HEK293 (cell line): ENCODE measurements at regions not wholly inside any gene's neighbourhood (a gene's known extent, or its start where the extent isn't known, plus 50 kb on each side); places are given as distances from the start of the nearest gene placed in this dataset.

Experiments
- CTCF ChIA-PET: fragments of 350-600 bp; formaldehyde crosslinking; extraction: SDS; loops from one replicate; lab custom pipeline; 2021; ENCODE audit warnings: antibody characterized with exemption; lab: Yijun Ruan, JAX
- POLR2A ChIA-PET: fragments of 300-600 bp; formaldehyde crosslinking; extraction: SDS; loops from one replicate; lab custom pipeline; 2020; ENCODE audit warnings: antibody characterized with exemption, inconsistent platforms; lab: Yijun Ruan, JAX
- H3K27ac ChIP-seq: fragments of 200-500 bp; sonication (Bioruptor generic); 2 replicates; pipeline ENCODE4 v1.5.1; 2014; ENCODE audit warnings: low read depth, low read length, control low read depth, inconsistent platforms; ENCODE audit errors: extremely low read depth
- H3K36me3 ChIP-seq, 2 experiments: fragments of 200-500 bp in 1 of 2; sonication (Bioruptor generic) in 1 of 2; 1 replicate in 1 of 2; 2 replicates in 1 of 2; pipeline ENCODE4 v1.5.1; 2014 to 2017; ENCODE audit warnings: inconsistent platforms in 2 of 2, low read length in 2 of 2; ENCODE audit not compliant: control insufficient read depth in 2 of 2, insufficient read depth in 1 of 2
- H3K4me1 ChIP-seq: fragments of 200-500 bp; sonication (Bioruptor generic); 2 replicates; pipeline ENCODE4 v1.5.1; 2014; ENCODE audit warnings: mild to moderate bottlenecking, low read length, inconsistent platforms; ENCODE audit not compliant: control insufficient read depth, insufficient read depth
- H3K4me3 ChIP-seq: 2 replicates; pipeline ENCODE4 v1.5.1; 2011; ENCODE audit warnings: low read depth, mild to moderate bottlenecking, control low read depth, low read length, moderate library complexity
- H3K9me3 ChIP-seq: fragments of 200-500 bp; sonication (Bioruptor generic); 2 replicates; pipeline ENCODE4 v1.5.1; 2014; ENCODE audit warnings: low read depth, low read length, inconsistent platforms; ENCODE audit not compliant: control insufficient read depth, insufficient read depth
- EGR2 ChIP-seq: fragments of 450-650 bp; formaldehyde crosslinking; IDR thresholded peaks from 2 replicates; pipeline ENCODE4 v1.5.1; 2016; ENCODE audit warnings: low read depth, missing biosample characterization, missing genetic modification characterization
- GLIS2 ChIP-seq: fragments of 450-650 bp; formaldehyde crosslinking; IDR thresholded peaks from 2 replicates; pipeline ENCODE4 v1.5.1; 2016; ENCODE audit warnings: missing biosample characterization, missing genetic modification characterization
- KLF1 ChIP-seq: fragments of 450-650 bp; formaldehyde crosslinking; IDR thresholded peaks from 2 replicates; pipeline ENCODE4 v1.5.1; 2016; ENCODE audit warnings: missing biosample characterization, missing genetic modification characterization
- KLF16 ChIP-seq: fragments of 450-650 bp; formaldehyde crosslinking; IDR thresholded peaks from 2 replicates; pipeline ENCODE4 v1.5.1; 2017; ENCODE audit warnings: missing biosample characterization, missing genetic modification characterization
- MYNN ChIP-seq: fragments of 450-650 bp; formaldehyde crosslinking; IDR thresholded peaks from 2 replicates; pipeline ENCODE4 v1.5.1; 2016; ENCODE audit warnings: missing biosample characterization, missing genetic modification characterization, borderline replicate concordance
- RBAK ChIP-seq: fragments of 450-650 bp; formaldehyde crosslinking; IDR thresholded peaks from 2 replicates; pipeline ENCODE4 v1.5.1; 2016; ENCODE audit warnings: missing biosample characterization, missing genetic modification characterization
- TCF7L2 ChIP-seq: IDR thresholded peaks from 2 replicates; pipeline ENCODE4 v1.6.1; 2011; ENCODE audit warnings: low read depth, mild to moderate bottlenecking, inconsistent platforms, low read length, moderate library complexity, borderline replicate concordance
- YY2 ChIP-seq: fragments of 450-650 bp; formaldehyde crosslinking; IDR thresholded peaks from 2 replicates; pipeline ENCODE4 v1.5.1; 2016; ENCODE audit warnings: missing biosample characterization, missing genetic modification characterization
- ZBTB21 ChIP-seq: fragments of 450-650 bp; formaldehyde crosslinking; IDR thresholded peaks from 2 replicates; pipeline ENCODE4 v1.5.1; 2017; ENCODE audit warnings: missing biosample characterization, missing genetic modification characterization
- ZNF121 ChIP-seq: fragments of 450-650 bp; formaldehyde crosslinking; IDR thresholded peaks from 2 replicates; pipeline ENCODE4 v1.5.1; 2016; ENCODE audit warnings: missing biosample characterization, missing genetic modification characterization
- ZNF133 ChIP-seq: fragments of 450-650 bp; formaldehyde crosslinking; IDR thresholded peaks from 2 replicates; pipeline ENCODE4 v1.5.1; 2016; ENCODE audit warnings: missing biosample characterization, missing genetic modification characterization
- ZNF169 ChIP-seq: fragments of 450-650 bp; formaldehyde crosslinking; IDR thresholded peaks from 2 replicates; pipeline ENCODE4 v1.5.1; 2016; ENCODE audit warnings: missing biosample characterization, missing genetic modification characterization
- ZNF202 ChIP-seq: fragments of 450-650 bp; formaldehyde crosslinking; IDR thresholded peaks from 2 replicates; pipeline ENCODE4 v1.5.1; 2016; ENCODE audit warnings: missing biosample characterization, missing genetic modification characterization, borderline replicate concordance
- ZNF223 ChIP-seq: fragments of 450-650 bp; formaldehyde crosslinking; IDR thresholded peaks from 2 replicates; pipeline ENCODE4 v1.5.1; 2016; ENCODE audit warnings: missing biosample characterization, missing genetic modification characterization
- ZNF239 ChIP-seq: fragments of 450-650 bp; formaldehyde crosslinking; IDR thresholded peaks from 2 replicates; pipeline ENCODE4 v1.5.1; 2016; ENCODE audit warnings: missing biosample characterization, missing genetic modification characterization
- ZNF24 ChIP-seq: fragments of 450-650 bp; formaldehyde crosslinking; IDR thresholded peaks from 2 replicates; pipeline ENCODE4 v1.5.1; 2016; ENCODE audit warnings: missing biosample characterization, missing genetic modification characterization
- ZNF280D ChIP-seq: fragments of 450-650 bp; formaldehyde crosslinking; IDR thresholded peaks from 2 replicates; pipeline ENCODE4 v1.5.1; 2016; ENCODE audit warnings: missing biosample characterization, missing genetic modification characterization
- ZNF37A ChIP-seq: fragments of 450-650 bp; IDR thresholded peaks from 2 replicates; pipeline ENCODE4 v1.5.1; 2018; ENCODE audit warnings: missing biosample characterization, missing genetic modification characterization
- ZNF433 ChIP-seq: fragments of 450-650 bp; formaldehyde crosslinking; IDR thresholded peaks from 2 replicates; pipeline ENCODE4 v1.5.1; 2016; ENCODE audit warnings: missing biosample characterization, missing genetic modification characterization, low read depth
- ZNF501 ChIP-seq: fragments of 450-650 bp; formaldehyde crosslinking; IDR thresholded peaks from 2 replicates; pipeline ENCODE4 v1.5.1; 2016; ENCODE audit warnings: missing biosample characterization, missing genetic modification characterization
- ZNF521 ChIP-seq: fragments of 450-650 bp; formaldehyde crosslinking; IDR thresholded peaks from 2 replicates; pipeline ENCODE4 v1.5.1; 2017; ENCODE audit warnings: missing biosample characterization, mild to moderate bottlenecking, missing genetic modification characterization
- ZNF544 ChIP-seq: fragments of 450-650 bp; formaldehyde crosslinking; IDR thresholded peaks from 2 replicates; pipeline ENCODE4 v1.5.0; 2017; ENCODE audit warnings: missing biosample characterization, missing genetic modification characterization
- ZNF585B ChIP-seq: fragments of 450-650 bp; formaldehyde crosslinking; IDR thresholded peaks from 2 replicates; pipeline ENCODE4 v1.5.1; 2016; ENCODE audit warnings: missing biosample characterization, missing genetic modification characterization
- ZNF621 ChIP-seq: fragments of 450-650 bp; formaldehyde crosslinking; IDR thresholded peaks from 2 replicates; pipeline ENCODE4 v1.5.1; 2017; ENCODE audit warnings: missing biosample characterization, missing genetic modification characterization
- ZNF623 ChIP-seq: fragments of 450-650 bp; formaldehyde crosslinking; IDR thresholded peaks from 2 replicates; pipeline ENCODE4 v1.5.1; 2016; ENCODE audit warnings: missing biosample characterization, missing genetic modification characterization
- ZNF658 ChIP-seq: fragments of 450-650 bp; formaldehyde crosslinking; IDR thresholded peaks from 2 replicates; pipeline ENCODE4; 2016; ENCODE audit warnings: missing biosample characterization, missing genetic modification characterization
- ZNF747 ChIP-seq: fragments of 450-650 bp; formaldehyde crosslinking; IDR thresholded peaks from 2 replicates; pipeline ENCODE4 v1.5.1; 2016; ENCODE audit warnings: missing biosample characterization, missing genetic modification characterization
- ZNF776 ChIP-seq: fragments of 450-650 bp; formaldehyde crosslinking; IDR thresholded peaks from 2 replicates; pipeline ENCODE4 v1.5.0; 2017; ENCODE audit warnings: missing biosample characterization, missing genetic modification characterization, borderline replicate concordance
- ZNF777 ChIP-seq: fragments of 450-650 bp; formaldehyde crosslinking; IDR thresholded peaks from 2 replicates; pipeline ENCODE4 v1.5.1; 2017; ENCODE audit warnings: missing biosample characterization, missing genetic modification characterization, borderline replicate concordance
- ZSCAN18 ChIP-seq: fragments of 450-650 bp; formaldehyde crosslinking; IDR thresholded peaks from 2 replicates; pipeline ENCODE4 v1.5.1; 2016; ENCODE audit warnings: missing biosample characterization, missing genetic modification characterization
- ZSCAN23 ChIP-seq: fragments of 450-650 bp; formaldehyde crosslinking; IDR thresholded peaks from 2 replicates; pipeline ENCODE4 v1.5.1; 2016; ENCODE audit warnings: missing biosample characterization, missing genetic modification characterization

- H3K4me3 ChIP-seq = no peak overlapping the region
- no peak overlapping the region for H3K27ac ChIP-seq
- POLR2A ChIA-PET = no interaction called here
- CTCF ChIA-PET = no interaction called here
- H3K9me3 ChIP-seq = no peaks in the 10 kb centered on the region
- no peaks in the 10 kb centered on the region for H3K4me1 ChIP-seq
- no peaks in the 10 kb centered on the region for H3K36me3 ChIP-seq
- no peak for TF ChIP-seq ZNF239
- no peak for TF ChIP-seq ZNF501 (tag by site-specific recombination)
- TF ChIP-seq KLF1 (tag by site-specific recombination) = no peak
- TF ChIP-seq ZSCAN23 (tag by site-specific recombination) = no peak
- TF ChIP-seq GLIS2 (tag by site-specific recombination) = no peak
- no peak for TF ChIP-seq ZNF280D (tag by site-specific recombination)
- TF ChIP-seq ZNF544 (tag by site-specific recombination) = no peak
- no peak for TF ChIP-seq ZBTB21 (tag by site-specific recombination)
- TF ChIP-seq ZNF223 (tag by site-specific recombination) = no peak
- no peak for TF ChIP-seq RBAK
Measured at GRCh38 chr5:155978850-155979249, 348.1 kb upstream of the SGCD start.

- H3K4me1 ChIP-seq = no peaks in the 10 kb centered on the region
- TF ChIP-seq ZNF24 = no peak
- no peak for TF ChIP-seq ZNF521 (tag by site-specific recombination)
- TF ChIP-seq ZNF37A = no peak
- POLR2A ChIA-PET = no interaction called here
- no peak overlapping the region for H3K4me3 ChIP-seq
- no peaks in the 10 kb centered on the region for H3K36me3 ChIP-seq
- H3K27ac ChIP-seq = no peak overlapping the region
- CTCF ChIA-PET = no interaction called here
- no peaks in the 10 kb centered on the region for H3K9me3 ChIP-seq
Measured at GRCh38 chr5:155982354-155982753, 344.6 kb upstream of the SGCD start.

GRCh38 chr5:155983954-155984353 is 343.0 kb upstream of the SGCD start:
- H3K4me3 ChIP-seq = no peak overlapping the region
- ChIA-PET POLR2A (no interaction called here), CTCF (no interaction called here)
- H3K36me3 ChIP-seq = no peaks in the 10 kb centered on the region
- TF ChIP-seq ZNF621 (tag by site-specific recombination) (no peak), ZNF433 (no peak), YY2 (tag by site-specific recombination) (no peak), ZNF776 (tag by site-specific recombination) (no peak), MYNN (no peak), ZSCAN18 (tag by site-specific recombination) (no peak), ZNF169 (tag by site-specific recombination) (no peak), ZNF585B (tag by site-specific recombination) (no peak), ZNF133 (tag by site-specific recombination) (no peak), KLF16 (tag by site-specific recombination) (no peak), TCF7L2 (no peak), ZNF121 (tag by site-specific recombination) (no peak), ZNF777 (tag by site-specific recombination) (no peak), ZNF202 (no peak), EGR2 (tag by site-specific recombination) (no peak), ZNF747 (tag by site-specific recombination) (no peak), ZNF623 (tag by site-specific recombination) (no peak), ZNF544 (tag by site-specific recombination) (no peak), ZNF658 (tag by site-specific recombination) (no peak)
- H3K4me1 ChIP-seq = no peaks in the 10 kb centered on the region
- no peaks in the 10 kb centered on the region for H3K9me3 ChIP-seq
- no peak overlapping the region for H3K27ac ChIP-seq
